IMR-90 (cell line): ENCODE measurements at regions not wholly inside any gene's neighbourhood (a gene's known extent, or its start where the extent isn't known, plus 50 kb on each side); places are given as distances from the start of the nearest gene placed in this dataset.

ENCODE experiments used
- CEBPB ChIP-seq: IDR thresholded peaks from 2 replicates; pipeline ENCODE4 v1.6.1; 2012; ENCODE audit warnings: low read depth, low read length, improper control_type of control experiment
- FOS ChIP-seq: fragments of 150-350 bp; IDR thresholded peaks from 2 replicates; pipeline ENCODE4 v1.6.1; 2016; ENCODE audit warnings: low read depth, low read length
- MXI1 ChIP-seq: IDR thresholded peaks from 2 replicates; pipeline ENCODE4 v1.6.1; 2012; ENCODE audit warnings: low read depth, mild to moderate bottlenecking, low read length, moderate library complexity, borderline replicate concordance
- RAD21 ChIP-seq: IDR thresholded peaks from 2 replicates; pipeline ENCODE4 v1.6.1; 2012; ENCODE audit warnings: low read length, improper control_type of control experiment
- SMC3 ChIP-seq: fragments of 150-350 bp; IDR thresholded peaks from 2 replicates; pipeline ENCODE4 v1.6.1; 2016; ENCODE audit warnings: low read depth, mild to moderate bottlenecking, antibody characterized with exemption, low read length, moderate library complexity
- TF ChIP-seq, protein P1 (sequence below): fragments of 150-350 bp; IDR thresholded peaks from 2 replicates; pipeline ENCODE4 v1.6.1; 2016; ENCODE audit warnings: low read depth, mild to moderate bottlenecking, low read length, moderate library complexity, borderline replicate concordance
- TF ChIP-seq, protein P2 (sequence below): conservative IDR thresholded peaks from 2 replicates; pipeline ENCODE4 v1.5.1; 2012; ENCODE audit warnings: mild to moderate bottlenecking, low read depth, low read length, improper control_type of control experiment

DNA sequence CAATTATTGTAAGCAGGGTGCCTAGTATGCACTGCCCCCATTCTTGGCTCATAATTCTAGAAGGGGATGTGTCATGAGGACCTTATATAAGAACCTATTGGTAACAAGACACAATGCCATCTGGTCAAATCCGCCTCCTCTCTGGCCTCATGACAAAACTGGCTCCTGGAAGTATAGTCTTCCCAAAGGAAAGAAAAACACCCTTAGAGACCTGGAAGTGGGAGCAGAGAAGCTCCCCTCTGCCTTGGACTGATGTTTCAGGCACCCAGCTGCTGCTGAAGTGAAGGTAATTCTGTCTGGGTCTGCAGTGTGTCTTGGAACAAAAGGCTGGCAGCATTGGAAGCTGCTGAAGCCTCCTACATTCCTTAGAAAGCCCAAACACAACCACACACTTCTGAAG, 107.2 kb upstream of the CLSTN2 start:
- TF ChIP-seq SMC3, result no peak
- TF ChIP-seq, protein P1, sequence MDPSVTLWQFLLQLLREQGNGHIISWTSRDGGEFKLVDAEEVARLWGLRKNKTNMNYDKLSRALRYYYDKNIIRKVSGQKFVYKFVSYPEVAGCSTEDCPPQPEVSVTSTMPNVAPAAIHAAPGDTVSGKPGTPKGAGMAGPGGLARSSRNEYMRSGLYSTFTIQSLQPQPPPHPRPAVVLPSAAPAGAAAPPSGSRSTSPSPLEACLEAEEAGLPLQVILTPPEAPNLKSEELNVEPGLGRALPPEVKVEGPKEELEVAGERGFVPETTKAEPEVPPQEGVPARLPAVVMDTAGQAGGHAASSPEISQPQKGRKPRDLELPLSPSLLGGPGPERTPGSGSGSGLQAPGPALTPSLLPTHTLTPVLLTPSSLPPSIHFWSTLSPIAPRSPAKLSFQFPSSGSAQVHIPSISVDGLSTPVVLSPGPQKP, result no peak
- no peak for TF ChIP-seq FOS
- TF ChIP-seq, protein P2, sequence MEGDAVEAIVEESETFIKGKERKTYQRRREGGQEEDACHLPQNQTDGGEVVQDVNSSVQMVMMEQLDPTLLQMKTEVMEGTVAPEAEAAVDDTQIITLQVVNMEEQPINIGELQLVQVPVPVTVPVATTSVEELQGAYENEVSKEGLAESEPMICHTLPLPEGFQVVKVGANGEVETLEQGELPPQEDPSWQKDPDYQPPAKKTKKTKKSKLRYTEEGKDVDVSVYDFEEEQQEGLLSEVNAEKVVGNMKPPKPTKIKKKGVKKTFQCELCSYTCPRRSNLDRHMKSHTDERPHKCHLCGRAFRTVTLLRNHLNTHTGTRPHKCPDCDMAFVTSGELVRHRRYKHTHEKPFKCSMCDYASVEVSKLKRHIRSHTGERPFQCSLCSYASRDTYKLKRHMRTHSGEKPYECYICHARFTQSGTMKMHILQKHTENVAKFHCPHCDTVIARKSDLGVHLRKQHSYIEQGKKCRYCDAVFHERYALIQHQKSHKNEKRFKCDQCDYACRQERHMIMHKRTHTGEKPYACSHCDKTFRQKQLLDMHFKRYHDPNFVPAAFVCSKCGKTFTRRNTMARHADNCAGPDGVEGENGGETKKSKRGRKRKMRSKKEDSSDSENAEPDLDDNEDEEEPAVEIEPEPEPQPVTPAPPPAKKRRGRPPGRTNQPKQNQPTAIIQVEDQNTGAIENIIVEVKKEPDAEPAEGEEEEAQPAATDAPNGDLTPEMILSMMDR, result no peak
- TF ChIP-seq CEBPB, result no peak
- no peak for TF ChIP-seq RAD21
- TF ChIP-seq MXI1, result no peak
